Stomach smooth muscle (tissue), 2 donors: ENCODE measurements at regions not wholly inside any gene's neighbourhood (a gene's known extent, or its start where the extent isn't known, plus 50 kb on each side); places are given as distances from the start of the nearest gene placed in this dataset.

Experiments
- H3K27ac ChIP-seq: one replicate; pipeline ENCODE4 v1.7.0; 2013; ENCODE audit warnings: mild to moderate bottlenecking, low read length, inconsistent platforms
- H3K27me3 ChIP-seq, 2 donors: one replicate each; pipeline ENCODE4 v1.7.0; 2013; ENCODE audit warnings: low read length in 2 of 2; ENCODE audit not compliant: insufficient read depth in 2 of 2, control insufficient read depth in 1 of 2
- H3K36me3 ChIP-seq, 2 donors: one replicate each; pipeline ENCODE4 v1.7.0; 2013; ENCODE audit warnings: low read length in 2 of 2; ENCODE audit not compliant: control insufficient read depth in 2 of 2, insufficient read depth in 2 of 2
- H3K4me1 ChIP-seq: one replicate; pipeline ENCODE4 v1.7.0; 2013; ENCODE audit warnings: low read length; ENCODE audit not compliant: control insufficient read depth, insufficient read depth
- H3K4me3 ChIP-seq, 2 donors: one replicate each; pipeline ENCODE4 v1.7.0; 2013; ENCODE audit warnings: low read length in 2 of 2
- H3K9ac ChIP-seq, 2 donors: one replicate each; pipeline ENCODE4 v1.7.0; 2013; ENCODE audit warnings: low read length in 2 of 2, mild to moderate bottlenecking in 1 of 2
- H3K9me3 ChIP-seq, 2 donors: one replicate each; pipeline ENCODE4 v1.7.0; 2013; ENCODE audit warnings: low read length in 2 of 2; ENCODE audit not compliant: control insufficient read depth in 2 of 2
- donor health status: healthy.
- donor health status: Pancreatic carcinoma.

GRCh38 chr11:87675993-87676392 is 499.2 kb downstream of the RAB38 start:
- H3K27me3 ChIP-seq: no peaks in the 10 kb centered on the region

GRCh38 chr11:87666730-87667129 is 508.5 kb downstream of the RAB38 start:
- Histone ChIP-seq H3K4me3 (no peak overlapping the region), H3K4me1 (no peaks in the 10 kb centered on the region), H3K9ac (no peak overlapping the region), H3K27ac (no peak overlapping the region), H3K9me3 (no peaks in the 10 kb centered on the region), H3K36me3 (no peaks in the 10 kb centered on the region), H3K27me3 (no peaks in the 10 kb centered on the region)

More at GRCh38 chr11:87675993-87676392, 499.2 kb downstream of the RAB38 start:
- Histone ChIP-seq H3K36me3 (no peaks in the 10 kb centered on the region), H3K4me1 (no peaks in the 10 kb centered on the region), H3K9ac (no peak overlapping the region), H3K9me3 (no peaks in the 10 kb centered on the region), H3K4me3 (no peak overlapping the region), H3K27ac (no peak overlapping the region)

GRCh38 chr11:87662287-87662686 is 513.0 kb downstream of the RAB38 start:
- H3K27me3 ChIP-seq: no peaks in the 10 kb centered on the region
- H3K27ac ChIP-seq: no peak overlapping the region
- no peaks in the 10 kb centered on the region for H3K36me3 ChIP-seq

GRCh38 chr11:87660926-87661660 is 514.1 kb downstream of the RAB38 start:
- no peak overlapping the region for H3K9ac ChIP-seq
- no peak overlapping the region for H3K4me3 ChIP-seq
- H3K36me3 ChIP-seq: no peaks in the 10 kb centered on the region
- no peaks in the 10 kb centered on the region for H3K27me3 ChIP-seq
- no peaks in the 10 kb centered on the region for H3K4me1 ChIP-seq
- H3K27ac ChIP-seq: no peak overlapping the region
- no peaks in the 10 kb centered on the region for H3K9me3 ChIP-seq

More at GRCh38 chr11:87662287-87662686, 513.0 kb downstream of the RAB38 start:
- Histone ChIP-seq H3K4me1 (no peaks in the 10 kb centered on the region), H3K9ac (no peak overlapping the region), H3K4me3 (no peak overlapping the region), H3K9me3 (no peaks in the 10 kb centered on the region)

- no peak overlapping the region for H3K4me3 ChIP-seq
- no peak overlapping the region for H3K27ac ChIP-seq
- no peaks in the 10 kb centered on the region for H3K9me3 ChIP-seq
- H3K4me1 ChIP-seq: no peaks in the 10 kb centered on the region
- no peaks in the 10 kb centered on the region for H3K27me3 ChIP-seq
- no peak overlapping the region for H3K9ac ChIP-seq
- H3K36me3 ChIP-seq: no peaks in the 10 kb centered on the region
Observed at GRCh38 chr11:87659807-87660206, 515.4 kb downstream of the RAB38 start.

GRCh38 chr11:87645626-87646025 is 529.6 kb downstream of the RAB38 start:
- no peak overlapping the region for H3K9ac ChIP-seq
- no peaks in the 10 kb centered on the region for H3K9me3 ChIP-seq
- H3K36me3 ChIP-seq: no peaks in the 10 kb centered on the region
- no peaks in the 10 kb centered on the region for H3K27me3 ChIP-seq
- H3K4me3 ChIP-seq: no peak overlapping the region
- H3K4me1 ChIP-seq: no peaks in the 10 kb centered on the region
- H3K27ac ChIP-seq: no peak overlapping the region

GRCh38 chr11:87639753-87640364 is 535.4 kb downstream of the RAB38 start:
- no peak overlapping the region for H3K9ac ChIP-seq
- H3K27ac ChIP-seq: no peak overlapping the region
- H3K36me3 ChIP-seq: no peaks in the 10 kb centered on the region
- H3K9me3 ChIP-seq: no peaks in the 10 kb centered on the region
- no peaks in the 10 kb centered on the region for H3K27me3 ChIP-seq
- H3K4me3 ChIP-seq: no peak overlapping the region
- H3K4me1 ChIP-seq: no peaks in the 10 kb centered on the region

- no peaks in the 10 kb centered on the region for H3K36me3 ChIP-seq
- H3K9me3 ChIP-seq: no peaks in the 10 kb centered on the region
- no peaks in the 10 kb centered on the region for H3K27me3 ChIP-seq
- H3K27ac ChIP-seq: no peak overlapping the region
- no peak overlapping the region for H3K4me3 ChIP-seq
- no peaks in the 10 kb centered on the region for H3K4me1 ChIP-seq
- H3K9ac ChIP-seq: no peak overlapping the region
Observed at GRCh38 chr11:87635001-87635400, 540.2 kb downstream of the RAB38 start.

GRCh38 chr11:87634331-87634730 is 540.9 kb downstream of the RAB38 start:
- no peaks in the 10 kb centered on the region for H3K9me3 ChIP-seq
- H3K27me3 ChIP-seq: no peaks in the 10 kb centered on the region
- no peak overlapping the region for H3K4me3 ChIP-seq
- no peak overlapping the region for H3K27ac ChIP-seq
- no peak overlapping the region for H3K9ac ChIP-seq
- no peaks in the 10 kb centered on the region for H3K36me3 ChIP-seq
- H3K4me1 ChIP-seq: no peaks in the 10 kb centered on the region

- Histone ChIP-seq H3K4me1 (no peaks in the 10 kb centered on the region), H3K36me3 (no peaks in the 10 kb centered on the region), H3K9ac (no peak overlapping the region), H3K27ac (no peak overlapping the region), H3K4me3 (no peak overlapping the region), H3K9me3 (no peaks in the 10 kb centered on the region), H3K27me3 (no peaks in the 10 kb centered on the region)
Observed at GRCh38 chr11:87628957-87629356, 546.3 kb downstream of the RAB38 start.

- no peak overlapping the region for H3K27ac ChIP-seq
- H3K4me3 ChIP-seq: no peak overlapping the region
- H3K9me3 ChIP-seq: no peaks in the 10 kb centered on the region
- H3K9ac ChIP-seq: no peak overlapping the region
- no peaks in the 10 kb centered on the region for H3K36me3 ChIP-seq
- H3K27me3 ChIP-seq: no peaks in the 10 kb centered on the region
- H3K4me1 ChIP-seq: no peaks in the 10 kb centered on the region
Observed at GRCh38 chr11:87628026-87628580, 547.1 kb downstream of the RAB38 start.
